Ishikawa (cell line): ENCODE measurements at regions not wholly inside any gene's neighbourhood (a gene's known extent, or its start where the extent isn't known, plus 50 kb on each side); places are given as distances from the start of the nearest gene placed in this dataset.

Experiments used
- NFIC ChIP-seq: IDR thresholded peaks from 2 replicates; pipeline ENCODE4 v1.6.1; 2012
- TF ChIP-seq, protein P1 (sequence below): IDR thresholded peaks from 2 replicates; pipeline ENCODE4 v1.6.1; 2012

DNA sequence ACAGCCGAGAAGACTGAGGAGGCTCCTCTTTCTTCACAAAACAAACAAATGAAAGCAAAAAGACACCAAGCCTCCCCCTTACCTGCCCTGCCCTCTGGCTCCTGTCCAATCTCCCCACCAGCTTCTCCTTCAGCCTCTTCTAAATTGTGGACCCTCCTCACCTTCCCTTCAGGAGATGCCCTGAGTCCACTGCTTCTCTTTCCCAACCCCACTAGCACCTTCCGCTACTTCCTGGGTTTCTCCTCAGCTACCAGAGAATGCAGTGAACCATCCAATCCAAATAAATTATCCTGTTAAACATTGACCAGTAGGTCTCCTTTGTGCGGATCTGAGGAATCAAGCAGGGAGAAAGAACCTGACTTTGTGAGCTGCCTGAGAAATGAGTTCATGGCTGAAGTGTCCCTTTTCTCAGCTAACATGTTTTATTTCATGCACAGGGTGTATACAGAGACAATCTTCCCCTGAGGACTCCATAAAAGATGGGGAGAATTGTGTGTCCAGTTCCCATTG, 63.2 kb upstream of the VPREB1 start:
- TF ChIP-seq, protein P1, sequence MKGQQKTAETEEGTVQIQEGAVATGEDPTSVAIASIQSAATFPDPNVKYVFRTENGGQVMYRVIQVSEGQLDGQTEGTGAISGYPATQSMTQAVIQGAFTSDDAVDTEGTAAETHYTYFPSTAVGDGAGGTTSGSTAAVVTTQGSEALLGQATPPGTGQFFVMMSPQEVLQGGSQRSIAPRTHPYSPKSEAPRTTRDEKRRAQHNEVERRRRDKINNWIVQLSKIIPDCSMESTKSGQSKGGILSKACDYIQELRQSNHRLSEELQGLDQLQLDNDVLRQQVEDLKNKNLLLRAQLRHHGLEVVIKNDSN: no peak
- TF ChIP-seq NFIC: no peak
